ENCODE measurements at regions not wholly inside any gene's neighbourhood (a gene's known extent, or its start where the extent isn't known, plus 50 kb on each side); places are given as distances from the start of the nearest gene placed in this dataset.

- RAD21 ChIA-PET (ENCODE audit: low non-redundant PET in 1 of 2, low total read pairs in 2 of 2, uncharacterized antibody in 2 of 2, unreplicated experiment in 2 of 2): no interaction called here
- no TSS peak for BruUV-seq (replicated peaks)
Observed at GRCh38 chr4:175412746-175413145, 399.3 kb downstream of the GPM6A start.

DNA sequence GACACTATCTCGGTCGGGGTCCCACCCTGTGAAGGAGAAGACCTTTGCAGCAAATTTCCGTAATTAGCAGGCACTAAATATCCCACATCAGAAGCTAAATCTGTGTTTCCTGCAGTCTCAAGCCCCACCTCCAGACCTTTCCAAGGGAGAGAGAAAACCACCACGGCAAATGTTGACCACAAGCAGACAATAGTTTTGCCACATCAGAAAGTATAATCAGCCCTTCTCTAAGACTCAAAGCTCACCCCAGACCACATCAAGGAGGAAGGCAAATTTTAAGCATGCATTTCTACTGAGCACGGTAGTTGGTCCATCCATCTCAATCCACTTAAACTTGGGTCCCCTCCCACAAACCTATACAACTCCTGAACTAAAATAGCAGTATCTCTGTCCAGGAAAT is 398.5 kb downstream of the GPM6A start:
- H3K9ac ChIP-seq (ENCODE audit: low read length): no peak overlapping the region
- ChIA-PET CTCF (no interaction called here), POLR2A (no interaction called here), RAD21 (ENCODE audit: low non-redundant PET in 1 of 2, low total read pairs in 2 of 2, uncharacterized antibody in 2 of 2, unreplicated experiment in 2 of 2) (no interaction called here)
- no peak overlapping the region for H3K27ac ChIP-seq (ENCODE audit: low read depth, low read length)
- H3K9me2 ChIP-seq (ENCODE audit: insufficient read depth): no peaks in the 10 kb centered on the region
- BruUV-seq (replicated peaks): no TSS peak
- no peaks in the 10 kb centered on the region for H3K79me2 ChIP-seq (ENCODE audit: insufficient read depth, low read length)
- no peak overlapping the region for H3K4me2 ChIP-seq (ENCODE audit: low read length)
- H3K4me3 ChIP-seq (replicated peaks in 1 of 2; ENCODE audit: low read depth in 1 of 2, low read length in 2 of 2): no peak overlapping the region
- H2AFZ ChIP-seq (ENCODE audit: low read depth, low read length, poor library complexity, severe bottlenecking): no peak overlapping the region
- H3K36me3 ChIP-seq (ENCODE audit: control insufficient read depth in 1 of 2, insufficient read depth in 2 of 2, low read length in 2 of 2): no peaks in the 10 kb centered on the region
- no peaks in the 10 kb centered on the region for H3K27me3 ChIP-seq (ENCODE audit: insufficient read depth, low read length)
- no peaks in the 10 kb centered on the region for H3K9me3 ChIP-seq (ENCODE audit: control insufficient read depth in 1 of 2, insufficient read depth in 1 of 2, low read depth in 1 of 2, low read length in 2 of 2)
- intact Hi-C loops (cut with micrococcal nuclease): no loop called here
- ATAC-seq (no peak), DNase-seq (ENCODE audit: low read depth, low spot score) (no peak)
- H3K4me1 ChIP-seq (ENCODE audit: control insufficient read depth in 1 of 2, insufficient read depth in 2 of 2, low read length in 2 of 2): no peaks in the 10 kb centered on the region
- H4K20me1 ChIP-seq (ENCODE audit: insufficient read depth): no peaks in the 10 kb centered on the region
- no peak for TF ChIP-seq CTCF (IDR thresholded peaks at IDR 0.05 in 2 of 3, conservative IDR thresholded peaks at IDR 0.05 in 1 of 3; ENCODE audit: borderline replicate concordance in 1 of 3, insufficient read depth in 1 of 3, low read depth in 2 of 3, low read length in 2 of 3)
- TF ChIP-seq FOSL1 (IDR thresholded peaks at IDR 0.05; ENCODE audit: low read depth): no peak
- TF ChIP-seq EZH2 (IDR thresholded peaks at IDR 0.05): no peak
- TF ChIP-seq ZBTB33 (IDR thresholded peaks at IDR 0.05; ENCODE audit: extremely low read depth, insufficient replicate concordance, low read length): no peak
- TF ChIP-seq CEBPB (IDR thresholded peaks at IDR 0.05; ENCODE audit: low read depth): no peak
- TF ChIP-seq YY1 (IDR thresholded peaks at IDR 0.05; ENCODE audit: extremely low read depth, insufficient replicate concordance, low read depth, low read length): no peak
- no peak for TF ChIP-seq SRF (IDR thresholded peaks at IDR 0.05; ENCODE audit: low read depth)
- no peak for TF ChIP-seq ZFX (IDR thresholded peaks at IDR 0.05)
- no peak for TF ChIP-seq RAD21 (IDR thresholded peaks at IDR 0.05; ENCODE audit: low read depth)
- no peak for TF ChIP-seq JUND (IDR thresholded peaks at IDR 0.05)

More at GRCh38 chr4:175412746-175413145, 399.3 kb downstream of the GPM6A start:
- no peaks in the 10 kb centered on the region for H3K27me3 ChIP-seq (ENCODE audit: insufficient read depth, low read length)
- no peak overlapping the region for H2AFZ ChIP-seq (ENCODE audit: low read depth, low read length, poor library complexity, severe bottlenecking)
- no peaks in the 10 kb centered on the region for H4K20me1 ChIP-seq (ENCODE audit: insufficient read depth)
- POLR2A ChIA-PET: no interaction called here
- DNase-seq (ENCODE audit: low read depth, low spot score) (no peak), ATAC-seq (no peak)
- H3K4me3 ChIP-seq (replicated peaks in 1 of 2; ENCODE audit: low read depth in 1 of 2, low read length in 2 of 2): no peak overlapping the region
- CTCF ChIA-PET: no interaction called here
- H3K79me2 ChIP-seq (ENCODE audit: insufficient read depth, low read length): no peaks in the 10 kb centered on the region
- H3K9me3 ChIP-seq (ENCODE audit: control insufficient read depth in 1 of 2, insufficient read depth in 1 of 2, low read depth in 1 of 2, low read length in 2 of 2): no peaks in the 10 kb centered on the region
- intact Hi-C loops (cut with micrococcal nuclease): no loop called here
- no peak overlapping the region for H3K9ac ChIP-seq (ENCODE audit: low read length)
- TF ChIP-seq SP1 (IDR thresholded peaks at IDR 0.05; ENCODE audit: low read depth): no peak
- TF ChIP-seq POLR2A (IDR thresholded peaks at IDR 0.05; ENCODE audit: borderline replicate concordance, extremely low read depth, insufficient read depth, insufficient read length): no peak
- no peak for TF ChIP-seq YY1 (IDR thresholded peaks at IDR 0.05; ENCODE audit: extremely low read depth, insufficient replicate concordance, low read depth, low read length)
- no peak for TF ChIP-seq CBX3 (IDR thresholded peaks at IDR 0.05; ENCODE audit: low read depth)
- TF ChIP-seq TCF7L2 (IDR thresholded peaks at IDR 0.05; ENCODE audit: borderline replicate concordance, extremely low read depth, insufficient read depth, insufficient read length): no peak
- TF ChIP-seq, protein P1, sequence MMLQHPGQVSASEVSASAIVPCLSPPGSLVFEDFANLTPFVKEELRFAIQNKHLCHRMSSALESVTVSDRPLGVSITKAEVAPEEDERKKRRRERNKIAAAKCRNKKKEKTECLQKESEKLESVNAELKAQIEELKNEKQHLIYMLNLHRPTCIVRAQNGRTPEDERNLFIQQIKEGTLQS (IDR thresholded peaks at IDR 0.05): no peak
- H3K4me2 ChIP-seq (ENCODE audit: low read length): no peak overlapping the region
- no peaks in the 10 kb centered on the region for H3K9me2 ChIP-seq (ENCODE audit: insufficient read depth)
- no peaks in the 10 kb centered on the region for H3K4me1 ChIP-seq (ENCODE audit: control insufficient read depth in 1 of 2, insufficient read depth in 2 of 2, low read length in 2 of 2)
- no peaks in the 10 kb centered on the region for H3K36me3 ChIP-seq (ENCODE audit: control insufficient read depth in 1 of 2, insufficient read depth in 2 of 2, low read length in 2 of 2)
- no peak overlapping the region for H3K27ac ChIP-seq (ENCODE audit: low read depth, low read length)
